Activated T-helper 1 cell treated with anti-CD3 and anti-CD28 coated beads, Interleukin-12 subunit alpha, Interleukin-12 subunit beta, Interleukin-2, Interleukin-4 antibody, amounts not matched to agents 30 ng/mL and 10 ng/mL and 1 ng/mL, durations not matched to agents 14 hours and 24 hours and 36 hours (primary cell): ENCODE measurements at regions not wholly inside any gene's neighbourhood (a gene's known extent, or its start where the extent isn't known, plus 50 kb on each side); places are given as distances from the start of the nearest gene placed in this dataset.

Source experiments
- DNase-seq: peaks from one replicate; pipeline ENCODE4 v3.0.0; 2021; ENCODE audit warnings: low spot score
- H3K27ac Mint-ChIP-seq: one replicate; pipeline ENCODE4 v1.8.0; 2021; ENCODE audit warnings: mild to moderate bottlenecking, mixed read lengths
- H3K27me3 Mint-ChIP-seq: one replicate; pipeline ENCODE4 v1.8.0; 2022; ENCODE audit warnings: mild to moderate bottlenecking, moderate library complexity, mixed read lengths; ENCODE audit not compliant: insufficient read depth
- H3K36me3 Mint-ChIP-seq: one replicate; pipeline ENCODE4 v1.8.0; 2021; ENCODE audit warnings: low read depth, mixed read lengths
- H3K4me1 Mint-ChIP-seq: one replicate; pipeline ENCODE4 v1.8.0; 2021; ENCODE audit warnings: low read depth, mixed read lengths
- H3K4me3 Mint-ChIP-seq: one replicate; pipeline ENCODE4 v1.8.0; 2021; ENCODE audit warnings: mild to moderate bottlenecking, moderate library complexity, mixed read lengths
- H3K9me3 Mint-ChIP-seq: one replicate; pipeline ENCODE4 v1.8.0; 2021; ENCODE audit warnings: mixed read lengths
- intact Hi-C: fragments of 100-400 bp; cut with micrococcal nuclease; formaldehyde crosslinking; loops from one replicate; pipeline ENCODE4 v1.15.1; 2024

DNA sequence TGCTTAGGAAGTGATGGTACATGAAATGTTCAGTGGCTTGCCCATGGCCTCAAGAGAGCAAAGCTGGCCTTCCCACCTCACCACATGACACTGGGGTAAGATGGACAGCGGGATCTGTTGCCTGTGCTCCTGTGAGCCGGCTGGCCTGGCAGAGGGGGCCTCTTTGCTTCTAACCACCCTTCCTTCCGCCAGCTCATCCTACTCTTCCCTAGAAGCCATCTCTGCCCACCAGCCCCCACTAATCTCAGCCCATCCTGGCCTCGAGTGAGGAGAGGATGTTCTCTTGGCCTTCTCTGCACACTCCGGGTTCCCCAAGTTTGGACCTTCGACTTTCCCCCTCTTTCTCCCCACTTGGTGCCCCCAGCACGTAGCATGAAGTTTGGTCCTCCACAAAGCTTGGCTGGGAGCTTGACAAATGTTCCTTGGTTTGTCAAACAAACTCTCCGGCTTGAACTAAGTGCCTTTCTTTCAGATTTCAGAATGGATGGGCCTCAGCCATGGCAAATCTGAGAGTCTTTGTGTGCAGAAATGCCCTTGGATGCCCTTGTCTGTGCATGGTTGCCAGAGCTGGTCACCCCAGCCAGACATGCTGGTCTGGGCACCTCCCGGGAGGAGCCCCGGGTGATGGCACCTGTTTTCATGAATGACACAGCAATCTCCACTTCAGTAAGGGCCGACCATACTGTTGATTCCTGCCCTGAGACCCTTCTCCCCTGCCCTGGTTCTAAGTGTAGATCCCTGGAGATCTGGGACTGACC lies 145.5 kb downstream of the URI1 start:
- Mint-ChIP-seq H3K36me3 (no peaks in the 10 kb centered on the region), H3K4me1 (no peaks in the 10 kb centered on the region), H3K9me3 (no peaks in the 10 kb centered on the region), H3K27me3 (no peaks in the 10 kb centered on the region), H3K4me3 (no peak overlapping the region), H3K27ac (no peak overlapping the region)
- intact Hi-C loops = no loop called here
- DNase-seq = no peak

DNA sequence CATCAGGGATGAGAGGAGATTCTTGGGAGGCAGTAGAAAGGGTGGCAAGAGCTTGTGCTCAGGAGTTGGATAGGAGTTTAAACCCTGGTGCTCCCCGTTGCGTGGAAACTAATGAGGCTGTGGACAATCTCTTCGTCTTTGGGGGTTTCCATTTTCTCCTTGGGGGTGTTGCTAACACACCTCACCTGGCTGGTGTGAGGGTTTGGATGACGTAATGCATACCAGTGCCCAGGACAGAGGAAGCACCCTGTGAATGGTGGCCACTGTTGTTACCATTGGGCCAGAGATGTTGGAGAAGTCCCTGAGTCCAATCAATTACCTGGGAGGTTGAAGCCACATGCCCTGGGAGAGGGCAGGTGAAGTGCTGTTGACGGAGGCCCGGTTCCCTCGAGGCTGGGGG lies 146.5 kb downstream of the URI1 start:
- Mint-ChIP-seq H3K27me3 (no peaks in the 10 kb centered on the region), H3K4me3 (no peak overlapping the region), H3K36me3 (no peaks in the 10 kb centered on the region), H3K9me3 (no peaks in the 10 kb centered on the region), H3K27ac (no peak overlapping the region), H3K4me1 (no peaks in the 10 kb centered on the region)
- no peak for DNase-seq
- intact Hi-C loops = no loop called here

DNA sequence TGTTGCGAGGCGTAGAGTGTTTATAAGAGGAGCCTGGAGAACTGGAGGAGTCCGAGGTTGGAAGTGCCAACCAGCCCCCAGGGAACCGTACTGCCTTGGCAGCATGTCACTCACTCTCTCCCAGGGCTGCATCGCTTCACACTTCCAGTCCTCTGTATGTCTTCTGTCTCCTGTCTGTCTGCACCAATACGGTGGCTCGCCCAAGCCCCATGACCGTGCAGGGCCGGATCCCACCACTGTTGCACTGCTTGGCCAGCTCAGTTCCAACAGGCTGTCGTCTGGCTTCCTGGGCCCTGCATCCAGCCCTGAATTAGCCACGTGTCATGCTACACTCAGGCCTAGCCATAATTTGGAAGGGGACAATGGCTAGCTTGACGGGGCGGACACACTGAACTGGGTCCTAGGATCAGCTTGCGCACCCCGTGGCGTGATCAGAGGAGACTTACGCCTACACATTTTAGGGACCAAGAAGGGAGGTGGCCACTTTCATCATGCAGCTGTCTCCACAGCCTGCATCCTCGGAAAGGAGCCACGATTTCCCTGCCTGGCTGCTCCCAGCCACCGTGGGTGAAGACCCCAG lies 147.1 kb downstream of the URI1 start:
- Mint-ChIP-seq H3K4me1 (no peaks in the 10 kb centered on the region), H3K27me3 (no peaks in the 10 kb centered on the region), H3K9me3 (no peaks in the 10 kb centered on the region), H3K4me3 (no peak overlapping the region), H3K36me3 (no peaks in the 10 kb centered on the region), H3K27ac (no peak overlapping the region)
- intact Hi-C loops = no loop called here
- no peak for DNase-seq

DNA sequence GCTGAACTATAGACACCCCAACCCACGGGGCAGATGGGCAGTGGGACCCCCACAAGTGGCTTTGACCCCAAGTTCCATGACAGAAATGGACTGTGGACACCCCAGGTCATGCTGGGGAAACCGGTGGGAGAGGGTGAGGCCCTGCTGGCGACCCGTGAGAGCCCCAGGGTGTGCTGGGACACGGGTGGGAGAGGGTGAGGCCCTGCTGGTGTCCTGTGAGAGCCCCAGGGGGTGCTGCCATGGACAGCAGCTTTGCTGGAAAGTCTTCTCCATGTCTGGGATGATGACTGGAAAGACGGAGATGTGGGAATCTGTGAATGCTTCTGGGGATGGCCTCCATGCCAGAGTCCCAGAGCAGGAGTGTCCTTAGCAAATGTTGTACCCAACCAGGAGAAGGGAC lies 148.4 kb downstream of the URI1 start:
- Mint-ChIP-seq H3K4me3 (no peak overlapping the region), H3K27ac (no peak overlapping the region), H3K9me3 (no peaks in the 10 kb centered on the region), H3K36me3 (no peaks in the 10 kb centered on the region), H3K27me3 (no peaks in the 10 kb centered on the region), H3K4me1 (no peaks in the 10 kb centered on the region)
- intact Hi-C loops = no loop called here
- DNase-seq = no peak

DNA sequence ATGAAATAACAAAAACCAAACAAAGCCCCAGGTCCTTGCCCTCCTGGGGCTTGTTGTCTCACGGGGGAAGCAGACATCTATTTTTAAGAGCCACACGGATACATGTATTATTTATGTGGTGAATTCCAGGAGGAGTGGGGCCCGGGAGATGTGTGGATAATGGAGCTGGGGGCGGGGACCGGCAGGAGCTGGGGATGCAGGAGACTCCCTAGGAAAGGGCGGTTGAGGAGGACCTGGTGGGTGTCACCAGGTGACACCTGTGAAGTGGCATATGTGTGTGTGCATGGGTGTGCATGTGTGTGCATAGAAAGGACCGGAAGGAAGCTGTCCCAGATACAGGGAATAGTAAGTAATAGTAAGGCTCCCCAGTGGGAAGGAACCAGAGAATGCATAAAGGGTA lies 148.9 kb downstream of the URI1 start:
- DNase-seq = no peak
- Mint-ChIP-seq H3K9me3 (no peaks in the 10 kb centered on the region), H3K36me3 (no peaks in the 10 kb centered on the region), H3K27ac (no peak overlapping the region), H3K27me3 (no peaks in the 10 kb centered on the region), H3K4me1 (no peaks in the 10 kb centered on the region), H3K4me3 (no peak overlapping the region)
- intact Hi-C loops = no loop called here

DNA sequence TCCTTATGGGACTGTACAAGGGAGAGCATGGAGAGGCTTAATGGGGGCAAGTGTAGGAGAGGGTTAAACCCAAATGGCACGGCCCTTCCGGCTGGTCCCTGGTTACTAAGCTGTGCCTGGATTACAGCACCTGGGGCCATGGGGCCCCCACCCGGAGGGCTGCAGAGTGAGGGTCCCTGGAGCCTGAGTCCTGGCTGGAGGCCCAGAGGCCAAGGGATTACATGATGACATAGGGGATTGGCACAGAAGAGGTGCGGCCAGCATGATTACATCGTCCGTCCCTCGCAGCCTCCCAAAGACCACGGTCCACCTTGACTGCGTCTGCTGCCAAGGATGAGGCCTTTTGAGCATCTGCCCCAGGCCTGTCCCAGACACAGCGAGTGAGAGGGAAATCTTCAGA lies 149.4 kb downstream of the URI1 start:
- intact Hi-C loops = no loop called here
- no peaks in the 10 kb centered on the region for H3K27me3 Mint-ChIP-seq
- H3K4me3 Mint-ChIP-seq = no peak overlapping the region
- H3K9me3 Mint-ChIP-seq = no peaks in the 10 kb centered on the region
- H3K36me3 Mint-ChIP-seq = no peaks in the 10 kb centered on the region
- DNase-seq = no peak
- no peak overlapping the region for H3K27ac Mint-ChIP-seq
- no peaks in the 10 kb centered on the region for H3K4me1 Mint-ChIP-seq

DNA sequence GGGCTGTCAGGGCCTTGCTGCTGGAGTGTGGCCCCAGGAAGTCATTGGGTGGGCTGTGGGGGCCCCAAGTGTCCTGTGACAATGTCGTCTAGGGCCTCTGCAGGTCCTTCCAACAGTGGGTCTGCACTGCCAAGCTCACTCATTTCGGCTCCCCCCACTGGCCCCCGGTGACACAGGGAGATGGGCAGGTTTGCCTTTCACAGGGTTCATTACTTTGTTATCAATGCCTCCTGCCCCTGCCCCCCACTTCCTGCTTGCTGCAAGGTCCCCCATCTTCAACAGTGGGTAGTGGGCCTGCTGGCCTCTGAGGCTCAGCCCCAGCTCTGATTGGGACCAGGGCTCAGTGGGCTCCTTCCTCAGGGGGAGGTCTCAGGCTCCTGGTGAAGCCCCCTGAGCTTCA lies 149.8 kb downstream of the URI1 start:
- no peak for DNase-seq
- H3K9me3 Mint-ChIP-seq = no peaks in the 10 kb centered on the region

DNA sequence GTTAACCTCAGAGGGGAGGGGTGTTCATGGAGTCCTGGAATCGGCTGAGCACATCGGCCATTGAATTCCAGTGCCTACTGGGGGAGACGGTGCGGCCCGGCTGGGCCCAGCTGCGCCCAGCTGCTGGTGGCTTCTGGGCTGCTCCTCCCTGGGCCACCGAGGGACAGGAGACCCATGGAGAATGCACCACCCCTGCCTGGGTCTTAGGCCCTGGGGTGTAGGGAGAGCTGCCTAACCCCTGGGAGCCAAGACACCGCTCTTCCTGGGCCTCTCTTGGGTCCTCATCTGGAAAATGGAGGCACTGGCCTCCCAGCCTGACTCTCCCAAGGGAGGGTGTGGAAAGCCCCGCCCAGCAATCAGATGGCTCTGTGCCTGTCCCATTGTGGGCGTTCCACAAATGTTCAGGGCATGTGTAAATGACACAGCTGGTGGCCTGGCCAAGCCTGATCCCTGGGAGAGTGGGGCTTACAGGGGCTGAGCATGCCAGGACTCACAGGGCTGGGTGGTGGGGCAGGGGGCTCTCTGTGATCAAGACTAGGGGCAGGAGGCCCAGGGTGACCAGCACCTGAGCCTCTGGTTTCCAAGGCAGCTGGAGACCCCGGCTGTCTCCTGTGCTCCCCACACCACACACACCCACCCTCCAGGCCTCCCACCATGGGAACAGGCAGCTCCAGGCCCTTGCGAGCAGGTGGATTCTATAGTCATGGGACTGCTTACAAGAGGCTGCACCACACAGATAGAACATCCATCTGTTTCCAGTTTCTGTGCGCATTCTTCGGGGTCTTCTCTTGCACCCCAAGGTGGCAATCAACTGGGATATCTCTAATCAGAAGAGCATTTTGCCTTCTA lies 150.9 kb downstream of the URI1 start:
- no peaks in the 10 kb centered on the region for H3K27me3 Mint-ChIP-seq
- no peak overlapping the region for H3K27ac Mint-ChIP-seq
- H3K4me1 Mint-ChIP-seq = no peaks in the 10 kb centered on the region
- no peaks in the 10 kb centered on the region for H3K36me3 Mint-ChIP-seq
- no peaks in the 10 kb centered on the region for H3K9me3 Mint-ChIP-seq
- no peak for DNase-seq
- intact Hi-C loops = no loop called here
- no peak overlapping the region for H3K4me3 Mint-ChIP-seq

More for the DNA sequence above, 149.8 kb downstream of the URI1 start:
- Mint-ChIP-seq H3K4me3 (no peak overlapping the region), H3K27ac (no peak overlapping the region), H3K4me1 (no peaks in the 10 kb centered on the region), H3K27me3 (no peaks in the 10 kb centered on the region), H3K36me3 (no peaks in the 10 kb centered on the region)
- intact Hi-C loops = no loop called here

DNA sequence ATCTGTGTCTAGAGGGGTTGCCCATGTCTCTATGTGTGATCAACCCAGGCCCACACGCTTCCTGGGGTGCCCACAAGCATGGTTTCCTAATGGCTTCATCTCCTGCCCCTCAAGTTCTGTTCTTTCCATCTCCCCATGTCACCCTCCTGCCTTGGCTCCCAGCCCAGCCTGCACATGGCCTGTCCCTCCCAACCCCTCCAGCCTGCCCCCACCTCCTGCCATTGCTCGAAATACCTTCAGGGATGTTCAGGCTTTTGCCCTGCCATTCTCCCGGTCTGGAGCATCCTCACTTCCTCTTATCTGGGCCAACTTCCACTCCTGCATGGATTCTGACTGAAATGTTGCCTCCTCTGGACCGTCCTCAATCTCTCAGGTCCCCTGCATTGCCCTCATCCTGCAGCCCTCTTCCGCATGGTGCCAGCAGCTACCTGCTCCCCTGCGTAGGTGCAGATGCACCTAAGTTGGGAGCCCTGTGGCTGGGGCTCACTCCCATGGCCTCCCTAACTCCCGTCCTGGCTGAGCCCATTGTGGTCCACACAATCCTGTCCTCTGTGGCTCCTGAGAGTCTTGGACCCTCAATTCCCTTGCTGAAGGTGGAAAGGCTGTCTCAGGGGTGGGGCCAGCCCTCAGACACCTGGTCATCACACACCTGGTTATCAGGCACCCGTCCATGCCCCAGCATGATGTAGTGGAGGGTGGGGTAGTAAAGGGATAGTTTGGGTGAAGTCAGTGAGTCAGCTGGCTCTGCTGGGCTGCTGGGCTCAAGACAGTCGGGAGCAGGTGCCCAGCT lies 152.1 kb downstream of the URI1 start:
- no peak for DNase-seq
- no peaks in the 10 kb centered on the region for H3K27me3 Mint-ChIP-seq
- no peaks in the 10 kb centered on the region for H3K9me3 Mint-ChIP-seq
- H3K27ac Mint-ChIP-seq = no peak overlapping the region
- no peak overlapping the region for H3K4me3 Mint-ChIP-seq
- H3K36me3 Mint-ChIP-seq = no peaks in the 10 kb centered on the region
- no peaks in the 10 kb centered on the region for H3K4me1 Mint-ChIP-seq
- intact Hi-C loops = no loop called here

DNA sequence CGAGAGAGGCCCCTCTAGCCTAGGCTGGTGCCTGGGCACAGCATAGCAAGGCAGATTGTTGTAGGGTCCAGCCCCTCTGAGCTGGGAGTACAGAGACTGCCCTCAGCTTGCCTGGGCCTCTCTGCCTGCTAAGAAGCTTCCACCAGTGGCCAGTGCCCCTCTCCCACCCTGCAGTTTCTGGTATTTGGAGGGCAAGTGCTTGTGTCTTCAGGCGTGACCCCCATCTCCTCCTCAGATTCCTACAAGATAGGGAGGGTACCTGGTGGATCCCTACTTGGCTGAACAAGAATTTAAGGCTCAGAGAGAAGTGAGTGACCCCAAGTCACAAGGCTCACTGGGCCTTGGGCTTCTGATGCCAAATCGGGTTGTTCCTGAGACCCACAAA lies 152.7 kb downstream of the URI1 start:
- Mint-ChIP-seq H3K27ac (no peak overlapping the region), H3K27me3 (no peaks in the 10 kb centered on the region), H3K9me3 (no peaks in the 10 kb centered on the region), H3K4me3 (no peak overlapping the region), H3K36me3 (no peaks in the 10 kb centered on the region), H3K4me1 (no peaks in the 10 kb centered on the region)
- intact Hi-C loops = no loop called here
- no peak for DNase-seq

DNA sequence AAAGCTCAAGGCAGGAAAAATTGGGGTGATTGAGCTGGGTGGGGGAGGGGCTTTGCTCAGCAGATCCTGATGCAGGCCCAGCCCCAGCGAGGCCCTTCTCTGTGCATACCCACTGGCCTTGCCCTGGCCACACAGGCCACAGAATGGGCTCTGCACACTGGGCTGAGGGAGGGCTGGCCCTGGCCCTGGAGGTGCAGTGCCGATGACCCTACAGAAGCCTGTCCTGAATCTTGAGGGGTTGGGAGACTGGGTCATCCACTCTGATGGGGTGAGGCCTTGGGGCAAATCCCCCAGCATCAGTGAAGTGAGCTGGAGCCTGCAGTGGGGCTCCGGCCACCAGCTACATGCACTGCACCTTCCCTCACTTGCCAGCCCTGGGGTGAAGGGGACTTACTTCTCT lies 153.1 kb downstream of the URI1 start:
- Mint-ChIP-seq H3K9me3 (no peaks in the 10 kb centered on the region), H3K36me3 (no peaks in the 10 kb centered on the region), H3K4me3 (no peak overlapping the region), H3K27ac (no peak overlapping the region), H3K27me3 (no peaks in the 10 kb centered on the region), H3K4me1 (no peaks in the 10 kb centered on the region)
- intact Hi-C loops = no loop called here
- no peak for DNase-seq

DNA sequence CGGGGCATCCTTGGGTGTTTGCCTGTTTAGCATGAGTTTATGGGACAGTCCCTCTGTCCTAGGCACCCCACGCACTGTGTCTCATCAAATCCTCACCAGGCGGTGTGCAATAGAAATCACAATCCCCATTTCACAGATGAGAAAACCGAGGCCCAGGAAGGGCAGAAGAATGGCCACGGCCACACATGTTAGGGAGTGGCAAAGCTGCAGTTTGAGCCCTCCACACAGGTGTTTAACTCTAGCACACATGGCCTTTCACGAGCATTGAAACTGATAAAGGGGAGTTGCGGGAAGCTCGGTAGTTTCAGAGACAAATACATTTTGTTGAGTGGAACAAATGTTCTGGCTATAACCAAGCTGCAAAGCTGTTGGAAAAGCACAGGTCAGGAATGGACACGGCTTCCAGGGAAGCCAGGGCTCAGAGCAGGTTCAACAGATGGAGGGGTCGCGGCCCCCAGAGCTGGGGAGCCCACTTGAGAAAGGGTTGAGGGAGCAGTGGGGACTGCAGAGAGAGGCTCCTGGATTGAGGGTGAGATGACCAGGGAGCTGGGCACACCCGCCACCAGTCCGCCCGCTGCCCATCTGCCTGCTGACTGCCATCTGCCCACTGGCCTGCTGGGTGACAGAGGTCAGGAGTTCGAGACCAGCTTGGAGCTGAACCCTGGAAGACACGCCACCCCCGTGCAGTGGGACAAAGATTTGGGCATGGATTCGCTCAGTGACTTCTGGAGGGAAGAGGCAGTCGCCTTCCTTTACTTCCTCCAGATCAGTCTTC lies 154.7 kb downstream of the URI1 start:
- no peaks in the 10 kb centered on the region for H3K36me3 Mint-ChIP-seq

More for the DNA sequence above, 154.7 kb downstream of the URI1 start:
- no peak for DNase-seq
- Mint-ChIP-seq H3K4me1 (no peaks in the 10 kb centered on the region), H3K27ac (no peak overlapping the region), H3K4me3 (no peak overlapping the region), H3K9me3 (no peaks in the 10 kb centered on the region), H3K27me3 (no peaks in the 10 kb centered on the region)
- intact Hi-C loops = no loop called here
